Heart left ventricle (tissue), 13 donors: ENCODE measurements at regions not wholly inside any gene's neighbourhood (a gene's known extent, or its start where the extent isn't known, plus 50 kb on each side); places are given as distances from the start of the nearest gene placed in this dataset.

Experiments
- POLR2A ChIP-seq, 2 donors: fragments of 450-650 bp; IDR thresholded peaks; one replicate each; pipeline ENCODE4 v1.6.1; 2017; ENCODE audit warnings: antibody characterized with exemption in 2 of 2, mild to moderate bottlenecking in 2 of 2, moderate library complexity in 2 of 2
- TF ChIP-seq, protein P1 (sequence below), 12 donors: fragments of 200-600 bp; sonication (generic) in 4 of 12; IDR thresholded peaks; one replicate each; pipeline versions ENCODE4 v1.5.0 to v1.8.0; 2018 to 2022; ENCODE audit warnings: antibody characterized with exemption in 12 of 12, mild to moderate bottlenecking in 5 of 12
- donor health status: ischemic (EF 13 %, LVEDD 7.1; RV severe dilation, severe dysfunction).
- donor health status: DM: no; HTN: yes; CAD: no.
- donor health status: DM: no; HTN: no; CAD: no.
- donor health status: ischemic (EF 25% LVEDD 6.9; RV normal size, moderate dysfunction).
- donor health status: ischemic (EF 25% LVEDD 5.7; RV mildly dilated, moderate dysfunction).
- donor health status: ischemic (EF 35%, LVEDD 5.7; RV mildly dilated, moderate dysfunction).
- donor health status: nonischemic (EF 11% LVEDD 7.7; RV severe dilation, severe dysfunction).
- donor health status: DM: yes; HTN: yes; CAD: no.
- donor health status: PGD.
- donor health status: ischemic (EF 29% LVEDD 5.4; RV normal size, mild dysfunction).
- donor health status: nonischemic (EF 23%, LVEDD 6.1; RV moderate dilation, normal function).

GRCh38 chr13:87129602-87130300 lies 541.4 kb upstream of the SLITRK5 start:
- TF ChIP-seq, protein P1, sequence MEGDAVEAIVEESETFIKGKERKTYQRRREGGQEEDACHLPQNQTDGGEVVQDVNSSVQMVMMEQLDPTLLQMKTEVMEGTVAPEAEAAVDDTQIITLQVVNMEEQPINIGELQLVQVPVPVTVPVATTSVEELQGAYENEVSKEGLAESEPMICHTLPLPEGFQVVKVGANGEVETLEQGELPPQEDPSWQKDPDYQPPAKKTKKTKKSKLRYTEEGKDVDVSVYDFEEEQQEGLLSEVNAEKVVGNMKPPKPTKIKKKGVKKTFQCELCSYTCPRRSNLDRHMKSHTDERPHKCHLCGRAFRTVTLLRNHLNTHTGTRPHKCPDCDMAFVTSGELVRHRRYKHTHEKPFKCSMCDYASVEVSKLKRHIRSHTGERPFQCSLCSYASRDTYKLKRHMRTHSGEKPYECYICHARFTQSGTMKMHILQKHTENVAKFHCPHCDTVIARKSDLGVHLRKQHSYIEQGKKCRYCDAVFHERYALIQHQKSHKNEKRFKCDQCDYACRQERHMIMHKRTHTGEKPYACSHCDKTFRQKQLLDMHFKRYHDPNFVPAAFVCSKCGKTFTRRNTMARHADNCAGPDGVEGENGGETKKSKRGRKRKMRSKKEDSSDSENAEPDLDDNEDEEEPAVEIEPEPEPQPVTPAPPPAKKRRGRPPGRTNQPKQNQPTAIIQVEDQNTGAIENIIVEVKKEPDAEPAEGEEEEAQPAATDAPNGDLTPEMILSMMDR (IDR thresholded peaks at IDR 0.05), result no peak
- no peak for TF ChIP-seq POLR2A (IDR thresholded peaks at IDR 0.05)
